RKO (cell line): ENCODE measurements at regions not wholly inside any gene's neighbourhood (a gene's known extent, or its start where the extent isn't known, plus 50 kb on each side); places are given as distances from the start of the nearest gene placed in this dataset.
"Not testable (repeated sequence)": the region's sequence is repeated elsewhere in the genome, so short reads cannot be mapped to it uniquely, and the experiment has no call there.

Experiments
- DNase-seq: peaks from one replicate; pipeline ENCODE4 v3.0.0-alpha.2; 2016; ENCODE audit warnings: low spot score

GRCh38 chr5:159786201-159786600 is 130.1 kb upstream of the ADRA1B start:
- DNase-seq = no peak

- DNase-seq = no peak
Measured at GRCh38 chr5:159786901-159787691, 129.2 kb upstream of the ADRA1B start.

- no peak for DNase-seq
Measured at GRCh38 chr5:159787837-159788236, 128.4 kb upstream of the ADRA1B start.

GRCh38 chr5:159788835-159789331 is 127.4 kb upstream of the ADRA1B start:
- no peak for DNase-seq

GRCh38 chr5:159792180-159792579 is 124.1 kb upstream of the ADRA1B start:
- DNase-seq = no peak

GRCh38 chr5:159797261-159797970 is 118.9 kb upstream of the ADRA1B start:
- DNase-seq = no peak

- no peak for DNase-seq
Measured at GRCh38 chr5:159799701-159800100, 116.6 kb upstream of the ADRA1B start.

- no peak for DNase-seq
Measured at GRCh38 chr5:159800131-159800840, 116.0 kb upstream of the ADRA1B start.

GRCh38 chr5:159801303-159801702 is 115.0 kb upstream of the ADRA1B start:
- DNase-seq = no peak

GRCh38 chr5:159802661-159803060 is 113.6 kb upstream of the ADRA1B start:
- DNase-seq = no peak

- no peak for DNase-seq
Measured at GRCh38 chr5:159804121-159804520, 112.2 kb upstream of the ADRA1B start.

- DNase-seq = no peak
Measured at GRCh38 chr5:159805021-159805420, 111.3 kb upstream of the ADRA1B start.

GRCh38 chr5:159807135-159807534 is 109.1 kb upstream of the ADRA1B start:
- not testable (repeated sequence) for DNase-seq

GRCh38 chr5:159807586-159807985 is 108.7 kb upstream of the ADRA1B start:
- DNase-seq = no peak

GRCh38 chr5:159811712-159812111 is 104.6 kb upstream of the ADRA1B start:
- DNase-seq = no peak

GRCh38 chr5:159812759-159813158 is 103.5 kb upstream of the ADRA1B start:
- not testable (repeated sequence) for DNase-seq

GRCh38 chr5:159814222-159814621 is 102.1 kb upstream of the ADRA1B start:
- no peak for DNase-seq

- DNase-seq = no peak
Measured at GRCh38 chr5:159814805-159815585, 101.3 kb upstream of the ADRA1B start.

GRCh38 chr5:159817262-159818029 is 98.8 kb upstream of the ADRA1B start:
- no peak for DNase-seq

- DNase-seq = no peak
Measured at GRCh38 chr5:159819591-159820411, 96.5 kb upstream of the ADRA1B start.
